ENCODE measurements at regions not wholly inside any gene's neighbourhood (a gene's known extent, or its start where the extent isn't known, plus 50 kb on each side); places are given as distances from the start of the nearest gene placed in this dataset.
A peak's percentile ranks its signal among the peaks of the same experiment; 100 is the strongest.

DNA sequence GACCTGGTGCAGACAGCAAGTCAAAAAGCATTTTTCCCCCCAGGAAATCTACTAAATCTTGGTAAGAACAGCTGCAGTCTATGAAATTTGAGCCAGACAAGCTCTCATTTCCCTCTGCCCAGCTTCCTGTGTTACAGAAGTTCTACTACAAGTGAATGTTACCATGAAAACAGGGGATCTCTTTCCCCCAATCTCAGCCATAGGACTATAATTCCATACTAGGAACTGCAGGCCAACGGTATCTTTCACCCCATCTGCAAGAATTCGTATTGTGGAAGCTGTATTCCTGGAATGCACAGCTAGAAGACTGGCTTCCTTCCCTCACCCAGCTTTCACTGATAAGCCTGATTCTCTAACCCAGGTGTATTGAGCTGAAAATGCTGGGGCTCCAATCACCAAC is 1655.4 kb downstream of the BRINP3 start:
- H3K79me1 ChIP-seq (ENCODE audit: low read length): no peaks in the 10 kb centered on the region
- H3K27ac ChIP-seq (ENCODE audit: low read depth, low read length): peak overlapping the region; percentile 28
- H3K4me3 ChIP-seq (ENCODE audit: low read depth, low read length): no peak overlapping the region

DNA sequence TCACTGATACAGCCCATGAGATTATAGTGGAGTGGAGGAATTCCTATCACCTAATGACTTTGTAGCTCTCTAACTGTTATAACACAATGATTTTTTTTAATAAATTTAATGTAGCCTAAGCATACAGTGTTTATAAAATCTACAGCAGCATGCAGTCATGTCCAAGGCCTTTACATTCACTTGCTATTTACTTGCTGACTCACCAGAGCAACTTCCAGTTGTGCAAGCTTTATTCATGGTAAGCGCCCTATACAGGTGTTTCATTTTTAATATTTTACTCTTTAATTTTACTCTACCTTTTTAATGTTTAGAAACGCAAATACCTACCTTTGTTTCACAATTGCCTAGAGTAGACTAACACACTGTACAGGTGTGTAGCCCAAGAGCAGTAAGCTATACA is 1652.2 kb downstream of the BRINP3 start:
- no peak overlapping the region for H2BK12ac ChIP-seq (ENCODE audit: low read length)
- H3K9ac ChIP-seq (ENCODE audit: low read length): no peak overlapping the region
- no peak overlapping the region for H3K4me3 ChIP-seq (ENCODE audit: low read depth, low read length)
- H2AFZ ChIP-seq (ENCODE audit: insufficient read depth, low read length, poor library complexity): no peak overlapping the region
- H3K23ac ChIP-seq (ENCODE audit: low read length): no peak overlapping the region
- H2AK5ac ChIP-seq (ENCODE audit: low read length): no peak overlapping the region
- no peak overlapping the region for H2BK5ac ChIP-seq (ENCODE audit: low read depth, low read length, poor library complexity)
- H3K4me2 ChIP-seq (ENCODE audit: low read length): no peak overlapping the region
- no CpG with 5 or more reads among the region's 2 CpGs for WGBS (ENCODE audit: extremely low coverage, insufficient coverage, insufficient read length)
- H4K12ac ChIP-seq (ENCODE audit: low read depth, low read length): no peak overlapping the region
- no peak overlapping the region for H4K91ac ChIP-seq (ENCODE audit: low read depth, low read length)
- H3K27me3 ChIP-seq (ENCODE audit: insufficient read depth, low read length): no peaks in the 10 kb centered on the region
- H3K4ac ChIP-seq (ENCODE audit: low read depth, low read length): no peak overlapping the region
- no peaks in the 10 kb centered on the region for H3K79me2 ChIP-seq (ENCODE audit: control insufficient read depth, insufficient read depth, low read length, poor library complexity)
- peaks cover 3 to 6% of the 10 kb centered on the region in 2 experiments for H3K4me1 ChIP-seq (ENCODE audit: control insufficient read depth in 1 of 2, insufficient read depth in 2 of 2, low read length in 2 of 2)
- H3K14ac ChIP-seq (ENCODE audit: low read length): no peak overlapping the region
- no peaks in the 10 kb centered on the region for H3K79me1 ChIP-seq (ENCODE audit: low read length)
- H2BK120ac ChIP-seq (ENCODE audit: insufficient read depth, low read length, poor library complexity): no peak overlapping the region
- H3K18ac ChIP-seq (ENCODE audit: low read length): no peak overlapping the region
- peak in 1 of 2 donors; percentile 29 for DNase-seq
- no peaks in the 10 kb centered on the region for H3K36me3 ChIP-seq (ENCODE audit: control insufficient read depth in 1 of 2, insufficient read depth in 2 of 2, low read length in 2 of 2)
- no peaks in the 10 kb centered on the region for H3K9me3 ChIP-seq (ENCODE audit: insufficient read depth, low read depth, low read length)
- H4K8ac ChIP-seq (ENCODE audit: low read depth, low read length): no peak overlapping the region
- no peak overlapping the region for H3K27ac ChIP-seq (ENCODE audit: low read depth, low read length)

More for the DNA sequence above, 1655.4 kb downstream of the BRINP3 start:
- Histone ChIP-seq H3K18ac (ENCODE audit: low read length) (no peak overlapping the region), H3K14ac (ENCODE audit: low read length) (no peak overlapping the region), H4K91ac (ENCODE audit: low read depth, low read length) (no peak overlapping the region), H3K9me3 (ENCODE audit: insufficient read depth, low read depth, low read length) (no peaks in the 10 kb centered on the region), H3K4ac (ENCODE audit: low read depth, low read length) (no peak overlapping the region), H2AK5ac (ENCODE audit: low read length) (no peak overlapping the region), H2BK120ac (ENCODE audit: insufficient read depth, low read length, poor library complexity) (no peak overlapping the region), H3K36me3 (ENCODE audit: control insufficient read depth in 1 of 2, insufficient read depth in 2 of 2, low read length in 2 of 2) (no peaks in the 10 kb centered on the region), H3K9ac (ENCODE audit: low read length) (no peak overlapping the region), H2BK12ac (ENCODE audit: low read length) (peak overlapping the region; percentile 66), H3K79me2 (ENCODE audit: control insufficient read depth, insufficient read depth, low read length, poor library complexity) (no peaks in the 10 kb centered on the region), H2BK5ac (ENCODE audit: low read depth, low read length, poor library complexity) (peak overlapping the region; percentile 64), H4K12ac (ENCODE audit: low read depth, low read length) (no peak overlapping the region), H3K27me3 (ENCODE audit: insufficient read depth, low read length) (no peaks in the 10 kb centered on the region), H3K4me1 (ENCODE audit: control insufficient read depth in 1 of 2, insufficient read depth in 2 of 2, low read length in 2 of 2) (peaks cover 3 to 6% of the 10 kb centered on the region in 2 experiments), H3K4me2 (ENCODE audit: low read length) (peak overlapping the region; percentile 9), H4K8ac (ENCODE audit: low read depth, low read length) (no peak overlapping the region), H3K23ac (ENCODE audit: low read length) (no peak overlapping the region), H2AFZ (ENCODE audit: insufficient read depth, low read length, poor library complexity) (no peak overlapping the region)
- no peak for DNase-seq
- WGBS (ENCODE audit: extremely low coverage, insufficient coverage, insufficient read length): no CpG with 5 or more reads among the region's 2 CpGs

- no peak overlapping the region for H4K8ac ChIP-seq (ENCODE audit: low read depth, low read length)
- no peak overlapping the region for H3K4ac ChIP-seq (ENCODE audit: low read depth, low read length)
- H3K27me3 ChIP-seq (ENCODE audit: insufficient read depth, low read length): no peaks in the 10 kb centered on the region
- no peak overlapping the region for H2BK5ac ChIP-seq (ENCODE audit: low read depth, low read length, poor library complexity)
- H3K36me3 ChIP-seq (ENCODE audit: control insufficient read depth in 1 of 2, insufficient read depth in 2 of 2, low read length in 2 of 2): no peaks in the 10 kb centered on the region
- H3K23ac ChIP-seq (ENCODE audit: low read length): no peak overlapping the region
- H3K4me2 ChIP-seq (ENCODE audit: low read length): no peak overlapping the region
- no peaks in the 10 kb centered on the region for H3K79me2 ChIP-seq (ENCODE audit: control insufficient read depth, insufficient read depth, low read length, poor library complexity)
- no peak overlapping the region for H3K18ac ChIP-seq (ENCODE audit: low read length)
- H2AFZ ChIP-seq (ENCODE audit: insufficient read depth, low read length, poor library complexity): no peak overlapping the region
- no peak overlapping the region for H2BK12ac ChIP-seq (ENCODE audit: low read length)
- H3K9me3 ChIP-seq (ENCODE audit: insufficient read depth, low read depth, low read length): no peaks in the 10 kb centered on the region
- H3K4me1 ChIP-seq (ENCODE audit: control insufficient read depth in 1 of 2, insufficient read depth in 2 of 2, low read length in 2 of 2): peaks cover 3 to 6% of the 10 kb centered on the region in 2 experiments
- no peak overlapping the region for H3K14ac ChIP-seq (ENCODE audit: low read length)
- H2BK120ac ChIP-seq (ENCODE audit: insufficient read depth, low read length, poor library complexity): no peak overlapping the region
- H3K9ac ChIP-seq (ENCODE audit: low read length): no peak overlapping the region
- no peak overlapping the region for H4K12ac ChIP-seq (ENCODE audit: low read depth, low read length)
- H3K4me3 ChIP-seq (ENCODE audit: low read depth, low read length): no peak overlapping the region
- no peaks in the 10 kb centered on the region for H3K79me1 ChIP-seq (ENCODE audit: low read length)
- no peak overlapping the region for H3K27ac ChIP-seq (ENCODE audit: low read depth, low read length)
- no peak overlapping the region for H2AK5ac ChIP-seq (ENCODE audit: low read length)
- no peak for DNase-seq
- no peak overlapping the region for H4K91ac ChIP-seq (ENCODE audit: low read depth, low read length)
These were observed 1650.9 kb downstream of the BRINP3 start for GRCh38 chr1:188826800-188827199.

- Histone ChIP-seq H2BK12ac (ENCODE audit: low read length) (no peak overlapping the region), H4K91ac (ENCODE audit: low read depth, low read length) (no peak overlapping the region), H3K27me3 (ENCODE audit: insufficient read depth, low read length) (no peaks in the 10 kb centered on the region), H3K79me2 (ENCODE audit: control insufficient read depth, insufficient read depth, low read length, poor library complexity) (no peaks in the 10 kb centered on the region), H3K9me3 (ENCODE audit: insufficient read depth, low read depth, low read length) (no peaks in the 10 kb centered on the region), H3K4me2 (ENCODE audit: low read length) (no peak overlapping the region), H2BK120ac (ENCODE audit: insufficient read depth, low read length, poor library complexity) (no peak overlapping the region), H2BK5ac (ENCODE audit: low read depth, low read length, poor library complexity) (no peak overlapping the region), H3K23ac (ENCODE audit: low read length) (no peak overlapping the region), H3K36me3 (ENCODE audit: control insufficient read depth in 1 of 2, insufficient read depth in 2 of 2, low read length in 2 of 2) (no peaks in the 10 kb centered on the region), H2AK5ac (ENCODE audit: low read length) (no peak overlapping the region), H3K79me1 (ENCODE audit: low read length) (no peaks in the 10 kb centered on the region), H3K14ac (ENCODE audit: low read length) (no peak overlapping the region), H2AFZ (ENCODE audit: insufficient read depth, low read length, poor library complexity) (no peak overlapping the region), H3K4me3 (ENCODE audit: low read depth, low read length) (no peak overlapping the region), H3K4me1 (ENCODE audit: control insufficient read depth in 1 of 2, insufficient read depth in 2 of 2, low read length in 2 of 2) (peaks cover 2% of the 10 kb centered on the region in 2 experiments), H3K18ac (ENCODE audit: low read length) (no peak overlapping the region), H4K8ac (ENCODE audit: low read depth, low read length) (no peak overlapping the region), H3K9ac (ENCODE audit: low read length) (no peak overlapping the region), H4K12ac (ENCODE audit: low read depth, low read length) (no peak overlapping the region), H3K27ac (ENCODE audit: low read depth, low read length) (no peak overlapping the region), H3K4ac (ENCODE audit: low read depth, low read length) (no peak overlapping the region)
- no CpG with 5 or more reads among the region's 2 CpGs for WGBS (ENCODE audit: extremely low coverage, insufficient coverage, insufficient read length)
- DNase-seq: no peak
These were observed 1650.3 kb downstream of the BRINP3 start for GRCh38 chr1:188827400-188827799.

Measured in trophoblast cell (in vitro differentiated cells and primary cell).